GM23338 (cell line): ENCODE measurements at regions not wholly inside any gene's neighbourhood (a gene's known extent, or its start where the extent isn't known, plus 50 kb on each side); places are given as distances from the start of the nearest gene placed in this dataset.

Experiments used
- ATAC-seq: fragments of 200-7000 bp; cut with Tn5 transposase; 3 replicates; pipeline ENCODE4 v1.9.1; 2020
- DNase-seq: peaks from one replicate; pipeline ENCODE4 v3.0.0-alpha.2; 2015; ENCODE audit warnings: low spot score
- H2AFZ ChIP-seq: fragments of 200-600 bp; sonication (generic); 2 replicates; pipeline ENCODE4 v1.8.0; 2016; ENCODE audit warnings: antibody characterized with exemption, mild to moderate bottlenecking, moderate library complexity
- H3F3A ChIP-seq: fragments of 200-600 bp; sonication (generic); replicated peaks from 2 replicates; pipeline ENCODE4 v1.8.0; 2017; ENCODE audit warnings: antibody characterized with exemption, mixed run types, low read depth
- H3K27ac ChIP-seq: fragments of 200-600 bp; sonication (generic); 2 replicates; pipeline ENCODE4 v1.6.1; 2016; ENCODE audit warnings: low read depth
- H3K27me3 ChIP-seq: fragments of 200-600 bp; sonication (generic); 2 replicates; pipeline ENCODE4 v1.8.0; 2016; ENCODE audit warnings: mild to moderate bottlenecking, mixed run types, moderate library complexity; ENCODE audit not compliant: insufficient read depth
- H3K36me3 ChIP-seq: fragments of 200-600 bp; sonication (generic); 2 replicates; pipeline ENCODE4 v1.8.0; 2016; ENCODE audit warnings: mild to moderate bottlenecking; ENCODE audit not compliant: insufficient read depth
- H3K4me1 ChIP-seq: fragments of 200-600 bp; sonication (generic); 2 replicates; pipeline ENCODE4 v1.8.0; 2016; ENCODE audit warnings: mild to moderate bottlenecking, moderate library complexity; ENCODE audit not compliant: insufficient read depth
- H3K4me2 ChIP-seq: fragments of 200-600 bp; sonication (generic); 2 replicates; pipeline ENCODE4 v1.7.1; 2017; ENCODE audit warnings: mixed run types
- H3K4me3 ChIP-seq: fragments of 200-600 bp; sonication (generic); 2 replicates; pipeline ENCODE4 v1.6.1; 2016; ENCODE audit warnings: mixed run types
- H3K79me2 ChIP-seq: fragments of 200-600 bp; sonication (generic); replicated peaks from 2 replicates; pipeline ENCODE4 v1.8.0; 2017; ENCODE audit warnings: mild to moderate bottlenecking; ENCODE audit not compliant: insufficient read depth
- H3K9me2 ChIP-seq: fragments of 200-600 bp; sonication (generic); 2 replicates; pipeline ENCODE4 v1.8.0; 2017; ENCODE audit not compliant: insufficient read depth
- H4K20me1 ChIP-seq: fragments of 200-600 bp; sonication (generic); replicated peaks from 2 replicates; pipeline ENCODE4 v1.8.0; 2017; ENCODE audit warnings: mild to moderate bottlenecking; ENCODE audit not compliant: insufficient read depth
- H3K27ac Mint-ChIP-seq: 2 replicates; pipeline ENCODE4 v1.8.0; 2020; ENCODE audit warnings: inconsistent platforms, mild to moderate bottlenecking, moderate library complexity, mixed read lengths
- H3K27me3 Mint-ChIP-seq: 3 replicates; pipeline ENCODE4 v1.8.0; 2022; ENCODE audit warnings: low read depth, mild to moderate bottlenecking, moderate library complexity, mixed read lengths, inconsistent platforms; ENCODE audit not compliant: insufficient read depth, poor library complexity
- H3K36me3 Mint-ChIP-seq: 3 replicates; pipeline ENCODE4 v1.8.0; 2021; ENCODE audit warnings: low read depth, mild to moderate bottlenecking, inconsistent platforms, moderate library complexity, mixed read lengths
- H3K4me1 Mint-ChIP-seq: 3 replicates; pipeline ENCODE4 v1.8.0; 2020; ENCODE audit warnings: mild to moderate bottlenecking, inconsistent platforms, mixed read lengths
- H3K4me3 Mint-ChIP-seq: 3 replicates; pipeline ENCODE4 v1.8.0; 2021; ENCODE audit warnings: moderate library complexity, mild to moderate bottlenecking, inconsistent platforms, mixed read lengths
- H3K9me3 Mint-ChIP-seq: 3 replicates; pipeline ENCODE4 v1.8.0; 2020; ENCODE audit warnings: moderate library complexity, mild to moderate bottlenecking, inconsistent platforms, mixed read lengths
- CREB1 ChIP-seq: fragments of 250-450 bp; sonication (Bioruptor Pico); IDR thresholded peaks from 2 replicates; pipeline ENCODE4 v1.5.0; 2020; ENCODE audit warnings: low read depth, mild to moderate bottlenecking, moderate library complexity
- EZH2 ChIP-seq: fragments of 200-600 bp; sonication (generic); IDR thresholded peaks from one replicate; pipeline ENCODE4 v1.8.0; 2017; ENCODE audit warnings: antibody characterized with exemption, mild to moderate bottlenecking, low read depth; ENCODE audit not compliant: unreplicated experiment
- EZH2phosphoT487 ChIP-seq: fragments of 200-600 bp; sonication (generic); IDR thresholded peaks from one replicate; pipeline ENCODE4 v1.8.1; 2018; ENCODE audit warnings: antibody characterized with exemption; ENCODE audit not compliant: unreplicated experiment
- JUNB ChIP-seq: IDR thresholded peaks from one replicate; pipeline ENCODE4 v1.6.1; 2016; ENCODE audit warnings: antibody characterized with exemption; ENCODE audit not compliant: unreplicated experiment
- NANOG ChIP-seq: IDR thresholded peaks from 2 replicates; pipeline ENCODE4 v1.6.1; 2016; ENCODE audit warnings: antibody characterized with exemption, borderline replicate concordance
- POLR2AphosphoS5 ChIP-seq: IDR thresholded peaks from 2 replicates; pipeline ENCODE4 v1.6.1; 2016; ENCODE audit warnings: antibody characterized with exemption, low read depth
- STAT1 ChIP-seq: IDR thresholded peaks from one replicate; pipeline ENCODE4 v1.6.1; 2016; ENCODE audit warnings: antibody characterized with exemption; ENCODE audit not compliant: unreplicated experiment
- ZNF114 ChIP-seq: fragments of 250-450 bp; sonication (Bioruptor Pico); IDR thresholded peaks from 2 replicates; pipeline ENCODE4 v1.5.0; 2020; ENCODE audit warnings: mild to moderate bottlenecking, moderate library complexity
- ZNF331 ChIP-seq: fragments of 250-450 bp; sonication (Bioruptor Pico); IDR thresholded peaks from 2 replicates; pipeline ENCODE4 v1.5.0; 2020; ENCODE audit warnings: low read depth, mild to moderate bottlenecking, moderate library complexity
- TF ChIP-seq, protein P1 (sequence below): IDR thresholded peaks from 2 replicates; pipeline ENCODE4 v1.6.1; 2016; ENCODE audit warnings: antibody characterized with exemption
- TF ChIP-seq, protein P2 (sequence below): IDR thresholded peaks from one replicate; pipeline ENCODE4 v1.6.1; 2018; ENCODE audit warnings: antibody characterized with exemption; ENCODE audit not compliant: unreplicated experiment

DNA sequence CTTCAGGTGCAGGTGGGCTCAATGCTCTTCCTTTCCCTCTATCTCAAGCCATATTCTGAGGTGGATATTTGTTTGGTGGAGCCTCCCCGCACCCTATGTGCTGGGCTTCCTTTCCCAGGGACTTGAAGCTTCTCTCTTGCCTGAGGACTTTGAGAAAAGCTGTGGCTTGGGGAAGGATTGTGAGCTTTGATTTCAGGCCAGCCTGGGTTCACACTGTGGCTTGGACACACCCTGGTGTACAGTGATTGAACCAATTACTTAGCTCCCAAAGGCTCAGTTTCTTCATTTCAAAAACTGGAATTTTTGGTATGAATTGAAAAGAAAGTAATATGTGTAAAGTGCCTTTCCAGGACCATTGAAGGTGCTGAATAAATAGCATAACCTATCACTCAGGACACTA is 224.5 kb upstream of the GLI3 start (continued):
- TF ChIP-seq, protein P1, sequence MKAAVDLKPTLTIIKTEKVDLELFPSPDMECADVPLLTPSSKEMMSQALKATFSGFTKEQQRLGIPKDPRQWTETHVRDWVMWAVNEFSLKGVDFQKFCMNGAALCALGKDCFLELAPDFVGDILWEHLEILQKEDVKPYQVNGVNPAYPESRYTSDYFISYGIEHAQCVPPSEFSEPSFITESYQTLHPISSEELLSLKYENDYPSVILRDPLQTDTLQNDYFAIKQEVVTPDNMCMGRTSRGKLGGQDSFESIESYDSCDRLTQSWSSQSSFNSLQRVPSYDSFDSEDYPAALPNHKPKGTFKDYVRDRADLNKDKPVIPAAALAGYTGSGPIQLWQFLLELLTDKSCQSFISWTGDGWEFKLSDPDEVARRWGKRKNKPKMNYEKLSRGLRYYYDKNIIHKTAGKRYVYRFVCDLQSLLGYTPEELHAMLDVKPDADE = no peak
- TF ChIP-seq ZNF114 (CRISPR knock-in tag) (no peak), JUNB (no peak)

DNA sequence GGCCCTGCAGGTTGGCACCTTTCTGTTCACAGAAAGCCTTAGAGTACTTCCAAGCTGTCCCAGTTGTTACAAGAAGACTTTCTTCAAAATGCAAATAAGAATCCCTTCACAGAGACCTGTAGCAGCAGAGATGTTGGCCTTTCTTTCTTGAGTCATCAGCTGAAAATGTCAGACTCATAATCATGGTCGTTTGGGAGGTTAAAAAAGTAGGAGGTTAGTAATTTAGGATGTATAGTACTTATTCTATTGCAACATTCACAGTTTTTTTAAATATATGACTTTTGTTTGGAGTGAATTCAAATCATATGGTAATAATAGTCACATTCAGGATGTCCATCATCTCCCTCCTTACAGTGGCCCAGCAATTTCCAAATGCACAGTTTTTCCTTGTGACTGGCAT is 223.9 kb upstream of the GLI3 start:
- Histone ChIP-seq H2AFZ (no peak overlapping the region), H3K36me3 (no peaks in the 10 kb centered on the region), H3K27me3 (no peaks in the 10 kb centered on the region), H3K9me2 (peaks cover 3% of the 10 kb centered on the region; the same call in 1 of the 2 replicates), H3K4me3 (no peak overlapping the region), H3K27ac (no peak overlapping the region), H3K4me1 (no peaks in the 10 kb centered on the region), H3K4me2 (no peak overlapping the region), H4K20me1 (no peaks in the 10 kb centered on the region), H3F3A (no peaks in the 10 kb centered on the region), H3K79me2 (no peaks in the 10 kb centered on the region)
- Mint-ChIP-seq H3K4me1 (no peaks in the 10 kb centered on the region), H3K4me3 (no peak overlapping the region), H3K27ac (no peak overlapping the region), H3K9me3 (no peaks in the 10 kb centered on the region), H3K27me3 (peaks cover 4% of the 10 kb centered on the region), H3K36me3 (no peaks in the 10 kb centered on the region)
- ATAC-seq = no peak
- TF ChIP-seq, protein P1 = no peak
- TF ChIP-seq, protein P2, sequence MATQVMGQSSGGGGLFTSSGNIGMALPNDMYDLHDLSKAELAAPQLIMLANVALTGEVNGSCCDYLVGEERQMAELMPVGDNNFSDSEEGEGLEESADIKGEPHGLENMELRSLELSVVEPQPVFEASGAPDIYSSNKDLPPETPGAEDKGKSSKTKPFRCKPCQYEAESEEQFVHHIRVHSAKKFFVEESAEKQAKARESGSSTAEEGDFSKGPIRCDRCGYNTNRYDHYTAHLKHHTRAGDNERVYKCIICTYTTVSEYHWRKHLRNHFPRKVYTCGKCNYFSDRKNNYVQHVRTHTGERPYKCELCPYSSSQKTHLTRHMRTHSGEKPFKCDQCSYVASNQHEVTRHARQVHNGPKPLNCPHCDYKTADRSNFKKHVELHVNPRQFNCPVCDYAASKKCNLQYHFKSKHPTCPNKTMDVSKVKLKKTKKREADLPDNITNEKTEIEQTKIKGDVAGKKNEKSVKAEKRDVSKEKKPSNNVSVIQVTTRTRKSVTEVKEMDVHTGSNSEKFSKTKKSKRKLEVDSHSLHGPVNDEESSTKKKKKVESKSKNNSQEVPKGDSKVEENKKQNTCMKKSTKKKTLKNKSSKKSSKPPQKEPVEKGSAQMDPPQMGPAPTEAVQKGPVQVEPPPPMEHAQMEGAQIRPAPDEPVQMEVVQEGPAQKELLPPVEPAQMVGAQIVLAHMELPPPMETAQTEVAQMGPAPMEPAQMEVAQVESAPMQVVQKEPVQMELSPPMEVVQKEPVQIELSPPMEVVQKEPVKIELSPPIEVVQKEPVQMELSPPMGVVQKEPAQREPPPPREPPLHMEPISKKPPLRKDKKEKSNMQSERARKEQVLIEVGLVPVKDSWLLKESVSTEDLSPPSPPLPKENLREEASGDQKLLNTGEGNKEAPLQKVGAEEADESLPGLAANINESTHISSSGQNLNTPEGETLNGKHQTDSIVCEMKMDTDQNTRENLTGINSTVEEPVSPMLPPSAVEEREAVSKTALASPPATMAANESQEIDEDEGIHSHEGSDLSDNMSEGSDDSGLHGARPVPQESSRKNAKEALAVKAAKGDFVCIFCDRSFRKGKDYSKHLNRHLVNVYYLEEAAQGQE = no peak
- TF ChIP-seq POLR2AphosphoS5 (no peak), JUNB (no peak), EZH2 (no peak), NANOG (no peak), ZNF331 (CRISPR knock-in tag) (no peak), EZH2phosphoT487 (no peak), STAT1 (no peak), CREB1 (CRISPR knock-in tag) (no peak)
- DNase-seq = no peak
